HG03442 (cell line): ENCODE measurements at regions not wholly inside any gene's neighbourhood (a gene's known extent, or its start where the extent isn't known, plus 50 kb on each side); places are given as distances from the start of the nearest gene placed in this dataset.

Experiments used
- ATAC-seq: cut with Tn5 transposase; IDR thresholded peaks from one replicate; pipeline ENCODE4 v1.9.1; 2021; ENCODE audit warnings: mild to moderate bottlenecking, moderate library complexity; ENCODE audit not compliant: unreplicated experiment

- peak; percentile 95 for ATAC-seq
Observed at GRCh38 chr4:56757821-56758411, 63.6 kb downstream of the SPINK2 start.

GRCh38 chr4:56757261-56757746 lies 64.2 kb downstream of the SPINK2 start:
- ATAC-seq = peak; percentile 31

DNA sequence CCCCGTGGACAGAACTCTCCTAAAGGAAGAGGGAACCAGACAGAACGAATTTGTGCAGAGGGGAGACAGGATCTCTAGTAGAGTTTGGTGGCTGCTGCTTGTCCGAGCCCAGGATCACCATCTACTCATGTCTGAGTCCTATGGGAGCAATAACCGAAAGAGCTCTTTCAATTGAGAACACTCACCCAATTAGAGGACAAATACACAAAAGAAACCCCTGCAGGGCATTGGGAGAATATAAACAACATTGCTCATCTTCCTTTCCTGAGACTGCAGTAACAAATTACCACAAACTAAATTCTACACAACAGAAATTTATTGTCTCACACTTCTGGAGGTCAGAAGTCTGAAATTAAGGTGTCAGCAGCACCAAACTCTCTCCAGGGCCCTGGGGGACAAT lies 65.6 kb downstream of the SPINK2 start:
- no peak for ATAC-seq

DNA sequence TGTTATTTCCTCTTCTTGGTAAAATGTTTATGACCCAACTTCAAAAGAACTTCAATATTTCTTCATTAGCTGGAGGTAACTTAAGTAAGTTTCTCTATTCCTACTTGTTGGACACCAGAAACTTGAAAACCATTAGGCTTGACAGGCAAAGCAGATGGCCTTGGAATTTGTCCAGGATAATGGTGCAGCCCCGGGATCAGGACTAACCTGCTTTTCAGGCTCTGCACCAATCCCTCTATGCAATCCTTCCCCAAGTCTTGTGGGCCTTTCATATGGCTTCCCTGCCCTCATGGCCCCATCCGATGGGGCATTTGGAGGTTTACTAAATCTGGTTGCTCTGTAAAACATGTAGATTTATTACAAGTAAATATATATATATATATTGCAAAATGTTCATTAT lies 68.5 kb downstream of the SPINK2 start:
- ATAC-seq = no peak

DNA sequence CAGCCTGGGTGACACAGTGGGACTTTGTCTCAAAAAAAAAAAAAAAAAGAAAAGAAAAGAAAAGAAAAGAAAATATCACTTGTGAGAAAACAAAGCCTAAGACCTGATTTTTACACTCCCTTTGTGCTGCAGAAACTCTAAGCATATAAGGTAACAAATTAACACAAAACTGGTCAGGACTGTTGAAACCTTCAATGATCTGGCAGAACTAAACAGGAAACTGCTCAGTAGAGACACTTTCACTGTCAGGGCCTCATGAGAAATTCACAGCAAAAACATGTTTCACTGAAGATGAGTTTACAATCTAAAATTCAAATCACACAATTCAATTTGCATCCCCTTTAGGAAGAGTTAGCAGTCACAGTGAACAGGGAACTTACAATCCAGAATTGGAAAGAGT lies 69.1 kb upstream of the HOPX start:
- ATAC-seq = no peak

DNA sequence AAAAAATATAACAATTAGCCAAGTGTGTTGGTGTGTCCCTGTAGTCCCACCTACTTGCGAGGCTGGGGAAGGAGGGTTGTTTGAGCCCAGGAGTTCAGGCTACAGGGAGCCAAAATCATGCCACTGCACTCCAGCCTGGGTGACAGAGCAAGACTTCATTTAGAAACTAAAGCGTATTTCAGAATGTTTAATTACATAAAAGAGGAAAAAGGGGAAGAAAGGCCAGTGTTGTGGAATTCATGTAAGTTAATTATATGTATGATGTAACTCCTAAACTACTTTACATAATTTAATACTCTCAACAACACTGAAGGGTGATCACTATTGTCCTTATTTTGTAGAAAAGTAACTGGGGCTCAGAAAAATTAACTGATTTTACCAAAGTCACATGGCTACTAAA lies 67.2 kb upstream of the HOPX start:
- ATAC-seq = no peak

- no peak for ATAC-seq
Observed at GRCh38 chr4:56746639-56747038, 65.5 kb upstream of the HOPX start.

DNA sequence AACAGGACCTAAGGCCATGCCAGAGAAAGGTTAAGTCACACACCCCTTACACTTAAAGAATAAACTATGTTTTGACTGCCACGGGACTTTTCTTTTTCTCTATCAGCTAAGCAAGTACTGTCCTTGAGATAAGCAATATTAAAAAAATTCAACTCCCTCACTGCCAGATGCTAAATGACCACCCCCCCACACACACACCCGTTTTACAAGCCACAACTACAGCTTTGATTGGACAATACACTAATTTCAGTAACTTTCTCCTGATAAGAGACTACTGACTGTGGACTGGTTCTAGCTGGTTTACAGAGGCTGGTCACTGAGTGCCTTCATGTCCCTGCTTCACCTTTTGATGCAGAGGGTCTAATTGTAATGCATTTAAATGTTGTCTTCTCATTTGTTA lies 63.9 kb upstream of the HOPX start:
- ATAC-seq = no peak

- no peak for ATAC-seq
Observed at GRCh38 chr4:56744030-56744429, 62.9 kb upstream of the HOPX start.

DNA sequence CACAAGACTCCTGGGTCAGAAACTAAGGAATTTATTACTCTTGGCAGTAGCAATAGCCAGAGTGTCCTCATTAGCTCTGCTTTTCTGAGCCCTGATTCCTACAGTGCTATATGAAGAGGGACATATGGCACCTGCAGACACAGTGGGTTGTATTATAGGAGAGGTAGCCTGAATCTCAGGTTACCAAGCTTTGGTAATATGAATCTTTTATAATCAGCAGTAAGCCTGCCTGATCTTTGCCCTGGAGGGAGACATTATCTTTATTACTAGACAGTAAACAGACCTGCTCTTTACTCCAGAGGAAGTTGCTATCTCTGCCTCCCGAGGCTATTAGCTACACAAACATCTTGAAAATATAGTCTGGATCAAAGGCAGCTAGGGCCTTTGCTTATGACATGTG lies 62.5 kb upstream of the HOPX start:
- no peak for ATAC-seq

DNA sequence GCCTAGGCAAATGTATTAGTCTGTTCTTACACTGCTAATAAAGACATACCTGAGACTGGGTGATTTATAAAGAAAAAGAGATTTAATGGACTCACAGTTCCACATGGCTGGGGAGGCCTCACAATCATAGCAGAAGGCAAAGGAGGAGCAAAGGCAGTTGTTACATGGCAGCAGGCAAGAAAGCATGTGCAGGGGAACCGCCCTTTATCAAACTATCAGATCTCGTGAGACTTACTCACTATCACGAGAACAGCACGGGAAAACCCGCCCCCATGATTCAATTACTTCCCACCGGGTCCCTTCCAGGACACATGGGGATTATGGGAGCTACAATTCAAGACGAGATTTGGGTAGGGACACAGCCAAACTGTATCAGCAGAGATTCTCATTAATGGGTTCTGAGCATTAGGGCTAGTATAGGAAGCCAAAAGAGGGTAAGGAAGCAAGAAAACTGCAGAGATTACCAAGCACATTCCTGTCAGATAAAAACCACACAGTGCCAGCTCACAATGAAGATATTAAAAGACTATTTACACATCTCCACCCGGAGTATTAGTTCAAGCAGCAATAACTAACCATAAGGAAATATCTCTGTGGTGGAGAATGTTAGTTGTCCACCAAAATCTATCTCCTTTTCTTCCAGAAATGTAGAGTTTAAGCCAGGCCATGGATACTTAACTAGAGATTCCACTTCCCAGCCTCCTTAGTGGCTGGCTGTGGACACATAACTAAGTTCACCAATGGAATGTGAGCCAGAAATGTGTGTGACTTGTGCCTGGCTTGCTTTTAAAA lies 61.2 kb upstream of the HOPX start:
- no peak for ATAC-seq

GRCh38 chr4:56741595-56741994 lies 60.5 kb upstream of the HOPX start:
- no peak for ATAC-seq

DNA sequence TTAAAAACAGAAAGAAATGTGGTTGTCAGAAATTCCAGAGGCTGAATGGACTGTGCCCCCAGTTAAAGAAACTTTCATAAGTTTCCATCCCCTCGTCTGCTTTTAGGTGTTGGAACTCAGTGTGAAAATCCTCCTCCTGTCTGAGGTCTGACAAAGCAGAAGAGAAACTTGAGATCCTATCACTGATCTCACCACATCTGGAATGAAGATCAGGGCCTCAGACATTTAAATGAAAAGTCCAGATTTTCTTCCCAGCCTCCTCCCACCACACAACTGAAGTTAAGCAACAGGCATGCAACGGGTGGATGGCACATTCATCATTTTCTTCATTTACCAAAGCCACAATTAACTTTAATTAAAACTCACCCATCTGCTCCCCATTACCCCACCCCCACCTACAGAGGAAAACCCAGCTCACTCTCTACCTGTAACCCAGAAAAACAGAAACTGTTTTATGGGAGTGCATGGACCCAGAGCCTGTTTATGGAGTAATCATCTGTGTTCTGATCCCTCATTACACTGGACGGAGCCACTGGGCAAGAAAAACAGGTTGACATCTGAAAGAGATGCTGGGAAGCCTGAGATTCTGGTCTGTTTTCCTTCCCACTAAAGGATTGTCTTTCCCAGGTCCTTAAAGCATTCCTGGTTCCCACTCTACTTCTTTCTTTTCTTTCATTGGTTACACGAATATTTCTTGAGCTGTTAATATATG lies 58.1 kb upstream of the HOPX start:
- ATAC-seq = no peak

GRCh38 chr4:56737666-56738065 lies 56.6 kb upstream of the HOPX start:
- no peak for ATAC-seq

DNA sequence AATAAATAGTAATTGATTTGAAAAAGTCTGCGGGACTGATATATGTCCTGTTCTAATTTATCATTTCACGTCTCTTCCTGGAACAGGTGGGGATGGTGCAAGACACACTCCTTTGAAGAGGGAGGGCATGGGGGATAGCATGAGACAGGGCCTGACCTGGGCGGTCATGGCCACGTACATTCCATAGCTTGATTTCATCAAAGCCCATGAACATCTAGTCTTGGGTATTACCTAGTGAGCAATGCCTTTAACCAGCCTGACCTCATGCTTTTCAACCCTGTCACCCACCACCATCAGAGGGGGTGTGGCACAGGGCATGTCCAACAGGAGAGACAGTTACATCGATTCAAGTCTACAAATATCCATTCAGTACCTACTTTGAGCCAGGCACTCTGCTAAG lies 52.3 kb upstream of the HOPX start:
- no peak for ATAC-seq

- no peak for ATAC-seq
Observed at GRCh38 chr4:56732301-56732700, 51.2 kb upstream of the HOPX start.

- no peak for ATAC-seq
Observed at GRCh38 chr4:56731857-56732256, 50.8 kb upstream of the HOPX start.
